PC-3 (cell line): ENCODE measurements at regions not wholly inside any gene's neighbourhood (a gene's known extent, or its start where the extent isn't known, plus 50 kb on each side); places are given as distances from the start of the nearest gene placed in this dataset.

Experiments
- CTCF ChIP-seq: fragments of 300-600 bp; sonication (generic); conservative IDR thresholded peaks from 2 replicates; pipeline ENCODE4 v1.5.1; 2017; ENCODE audit warnings: antibody characterized with exemption, low read depth, mild to moderate bottlenecking, low read length
- EZH2phosphoT487 ChIP-seq: fragments of 300-600 bp; sonication (generic); IDR thresholded peaks from 2 replicates; pipeline ENCODE4 v1.6.1; 2018; ENCODE audit warnings: mild to moderate bottlenecking, antibody characterized with exemption, low read length, borderline replicate concordance

- TF ChIP-seq EZH2phosphoT487, result no peak
- TF ChIP-seq CTCF, result no peak
These were observed 128.9 kb upstream of the RTL1 start for GRCh38 chr14:101032433-101032832.
